Endodermal cell (in vitro differentiated cells): ENCODE measurements at regions not wholly inside any gene's neighbourhood (a gene's known extent, or its start where the extent isn't known, plus 50 kb on each side); places are given as distances from the start of the nearest gene placed in this dataset.

ENCODE experiments used
- DNase-seq: peaks from one replicate; pipeline ENCODE4 v3.0.0-alpha.2; 2017
- H3K27ac ChIP-seq: 2 replicates; pipeline ENCODE4 v1.5.1; 2013; ENCODE audit warnings: mild to moderate bottlenecking, low read depth, low read length, moderate library complexity
- H3K27me3 ChIP-seq: 2 replicates; pipeline ENCODE4 v1.6.1; 2013; ENCODE audit warnings: mild to moderate bottlenecking, low read length, moderate library complexity; ENCODE audit not compliant: insufficient read depth, control insufficient read depth, poor library complexity, severe bottlenecking
- H3K36me3 ChIP-seq: 2 replicates; pipeline ENCODE4 v1.7.0; 2013; ENCODE audit warnings: mild to moderate bottlenecking, low read length, moderate library complexity; ENCODE audit not compliant: control insufficient read depth, insufficient read depth
- H3K4me1 ChIP-seq: one replicate; pipeline ENCODE4 v1.7.0; 2013; ENCODE audit warnings: low read length; ENCODE audit not compliant: control insufficient read depth, insufficient read depth
- H3K4me3 ChIP-seq: 2 replicates; pipeline ENCODE4 v1.5.1; 2013; ENCODE audit warnings: mild to moderate bottlenecking, low read length, moderate library complexity
- H3K9ac ChIP-seq: 2 replicates; pipeline ENCODE4 v1.6.1; 2013; ENCODE audit warnings: mild to moderate bottlenecking, low read length, moderate library complexity; ENCODE audit not compliant: poor library complexity, severe bottlenecking; ENCODE audit errors: extremely low read depth
- H3K9me3 ChIP-seq: 2 replicates; pipeline ENCODE4 v1.6.1; 2013; ENCODE audit warnings: mild to moderate bottlenecking, low read length, moderate library complexity; ENCODE audit not compliant: control insufficient read depth
- H3K27ac Mint-ChIP-seq: 2 replicates; pipeline ENCODE4 v1.8.0; 2020; ENCODE audit warnings: mixed read lengths
- H3K27me3 Mint-ChIP-seq: 2 replicates; pipeline ENCODE4 v1.8.0; 2021; ENCODE audit warnings: mild to moderate bottlenecking, mixed read lengths; ENCODE audit not compliant: insufficient read depth
- H3K36me3 Mint-ChIP-seq: 2 replicates; pipeline ENCODE4 v1.8.0; 2020; ENCODE audit warnings: low read depth, mixed read lengths
- H3K4me1 Mint-ChIP-seq: 2 replicates; pipeline ENCODE4 v1.8.0; 2020; ENCODE audit warnings: mixed read lengths
- H3K4me3 Mint-ChIP-seq: 2 replicates; pipeline ENCODE4 v1.8.0; 2020; ENCODE audit warnings: mild to moderate bottlenecking, moderate library complexity, mixed read lengths
- H3K9me3 Mint-ChIP-seq: 2 replicates; pipeline ENCODE4 v1.8.0; 2020; ENCODE audit warnings: mild to moderate bottlenecking, mixed read lengths
- CTCF ChIP-seq: fragments of 200-600 bp; sonication (generic); conservative IDR thresholded peaks from 2 replicates; pipeline ENCODE4 v1.5.0; 2021; ENCODE audit warnings: antibody characterized with exemption, mild to moderate bottlenecking
- WGBS, 2 experiments: methylation state at CpG; one replicate each; pipeline versions ENCODE4 v1.1.5 to v1.1.7; 2013; ENCODE audit warnings: missing lambda C conversion rate in 2 of 2, mixed read lengths in 1 of 2; ENCODE audit not compliant: insufficient coverage in 1 of 2, insufficient read length in 1 of 2; 5-methylcytosine and 5-hydroxymethylcytosine counted together

GRCh38 chr5:2375291-2375690 lies 376.2 kb downstream of the IRX2 start:
- Mint-ChIP-seq H3K4me1 (no peaks in the 10 kb centered on the region), H3K4me3 (no peak overlapping the region), H3K9me3 (no peaks in the 10 kb centered on the region), H3K27ac (no peak overlapping the region), H3K36me3 (no peaks in the 10 kb centered on the region), H3K27me3 (no peaks in the 10 kb centered on the region)
- Histone ChIP-seq H3K36me3 (no peaks in the 10 kb centered on the region), H3K4me1 (no peaks in the 10 kb centered on the region), H3K27me3 (no peaks in the 10 kb centered on the region), H3K9ac (no peak overlapping the region), H3K4me3 (no peak overlapping the region), H3K27ac (no peak overlapping the region), H3K9me3 (no peaks in the 10 kb centered on the region)
- 94 to 96% methylated on average over 9 to 13 of the region's 13 CpGs for WGBS, 2 experiments
- DNase-seq = no peak
- TF ChIP-seq CTCF = no peak

GRCh38 chr5:2374703-2375102 lies 376.8 kb downstream of the IRX2 start:
- no peak for TF ChIP-seq CTCF
- WGBS, 2 experiments = 87 to 92% methylated on average over 6 to 13 of the region's 13 CpGs
- H3K27ac Mint-ChIP-seq = no peak overlapping the region

GRCh38 chr5:2373631-2374030 lies 377.8 kb downstream of the IRX2 start:
- DNase-seq = no peak
- no peaks in the 10 kb centered on the region for H3K36me3 ChIP-seq
- no peak overlapping the region for H3K27ac Mint-ChIP-seq
- no peaks in the 10 kb centered on the region for H3K4me1 ChIP-seq
- no peaks in the 10 kb centered on the region for H3K27me3 ChIP-seq
- no peak overlapping the region for H3K4me3 ChIP-seq
- H3K4me3 Mint-ChIP-seq = no peak overlapping the region
- no peaks in the 10 kb centered on the region for H3K9me3 Mint-ChIP-seq
- WGBS, 2 experiments = 92 to 94% methylated on average over 3 to 6 of the region's 6 CpGs
- H3K9ac ChIP-seq = no peak overlapping the region
- no peak for TF ChIP-seq CTCF
- H3K4me1 Mint-ChIP-seq = no peaks in the 10 kb centered on the region
- no peaks in the 10 kb centered on the region for H3K9me3 ChIP-seq
- no peaks in the 10 kb centered on the region for H3K27me3 Mint-ChIP-seq
- H3K36me3 Mint-ChIP-seq = no peaks in the 10 kb centered on the region
- no peak overlapping the region for H3K27ac ChIP-seq

More at GRCh38 chr5:2374703-2375102, 376.8 kb downstream of the IRX2 start:
- no peaks in the 10 kb centered on the region for H3K36me3 ChIP-seq
- no peak overlapping the region for H3K4me3 ChIP-seq
- Mint-ChIP-seq H3K4me1 (no peaks in the 10 kb centered on the region), H3K9me3 (no peaks in the 10 kb centered on the region), H3K4me3 (no peak overlapping the region), H3K27me3 (no peaks in the 10 kb centered on the region), H3K36me3 (no peaks in the 10 kb centered on the region)
- no peak for DNase-seq
- H3K27me3 ChIP-seq = no peaks in the 10 kb centered on the region
- no peak overlapping the region for H3K27ac ChIP-seq
- no peaks in the 10 kb centered on the region for H3K9me3 ChIP-seq
- H3K4me1 ChIP-seq = no peaks in the 10 kb centered on the region
- no peak overlapping the region for H3K9ac ChIP-seq
